Left cardiac atrium (tissue), 4 donors: ENCODE measurements at regions not wholly inside any gene's neighbourhood (a gene's known extent, or its start where the extent isn't known, plus 50 kb on each side); places are given as distances from the start of the nearest gene placed in this dataset.
"Not testable (repeated sequence)": the region's sequence is repeated elsewhere in the genome, so short reads cannot be mapped to it uniquely, and the experiment has no call there.

Experiments
- ATAC-seq, 2 donors: fragments of 200-7000 bp; cut with Tn5 transposase; one replicate each; pipeline ENCODE4 v1.9.1; 2020; ENCODE audit warnings: mild to moderate bottlenecking in 2 of 2, moderate library complexity in 2 of 2
- DNase-seq: peaks from one replicate; pipeline ENCODE4 v3.0.0-alpha.2; 2020
- intact Hi-C, 2 donors: fragments of 100-400 bp; cut with DNase I; formaldehyde crosslinking; loops; one replicate each; pipeline versions ENCODE4 v1.14.1 to v1.15.1; 2022 to 2023
- donor health status: DM: no; HTN: yes; CAD: no.
- donor health status: DM: no; HTN: yes; CAD: no; lungs with severe emphysema.
- donor health status: DM: yes; HTN: yes; CAD: no.
- donor health status: Dilated cardiomyopathy.

DNA sequence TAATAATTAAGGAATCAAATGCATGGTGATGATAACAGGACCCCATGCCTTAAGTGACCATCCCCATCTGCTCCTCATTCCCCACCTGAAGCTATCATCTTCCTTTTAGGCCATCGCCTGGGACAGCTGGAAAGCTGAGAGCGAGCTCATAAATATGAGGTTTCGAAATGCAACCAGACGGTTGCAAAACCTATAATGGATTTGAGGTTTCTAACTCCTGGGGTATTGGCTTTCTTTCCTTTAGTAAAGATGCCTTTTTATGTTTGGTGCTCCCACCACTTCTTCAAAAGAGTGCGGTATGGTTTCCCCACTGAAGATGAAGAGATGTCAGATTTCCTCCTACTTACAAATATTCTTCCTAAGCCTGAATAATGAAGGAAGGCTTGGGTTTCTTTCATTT, 1589.5 kb upstream of the PIK3C3 start:
- intact Hi-C loops = no loop called here
- no peak for ATAC-seq

GRCh38 chr18:40360558-40360957, 1594.5 kb upstream of the PIK3C3 start:
- intact Hi-C loops = no loop called here
- DNase-seq = no peak
- ATAC-seq = no peak

More for the DNA sequence above, 1589.5 kb upstream of the PIK3C3 start:
- DNase-seq = no peak

- ATAC-seq (no peak), DNase-seq (no peak)
- intact Hi-C loops = no loop called here
These were observed 1597.5 kb upstream of the PIK3C3 start for GRCh38 chr18:40357536-40357935.

GRCh38 chr18:40356168-40356567, 1598.9 kb upstream of the PIK3C3 start:
- ATAC-seq = no peak
- DNase-seq = no peak

DNA sequence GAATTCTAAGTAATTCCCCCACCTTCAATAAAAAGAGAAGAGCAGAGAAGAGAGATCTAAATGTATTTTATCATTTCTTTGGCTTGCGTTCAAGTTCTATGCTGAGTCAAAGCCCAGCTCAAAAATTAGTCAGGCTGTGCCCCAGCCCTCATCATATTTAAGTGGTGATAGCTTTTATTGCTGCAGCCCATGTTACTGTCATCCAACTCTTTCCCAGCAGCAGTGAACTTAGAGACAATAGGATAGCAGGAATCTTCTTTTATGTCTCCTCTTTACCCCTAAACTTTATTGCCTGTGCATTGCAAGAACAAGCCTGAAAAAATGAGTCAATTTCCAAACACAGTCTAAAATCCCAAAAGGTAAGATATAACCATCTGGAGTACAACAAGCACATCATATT, 1599.3 kb upstream of the PIK3C3 start:
- intact Hi-C loops = no loop called here
- no peak for DNase-seq
- no peak for ATAC-seq

More at GRCh38 chr18:40356168-40356567, 1598.9 kb upstream of the PIK3C3 start:
- intact Hi-C loops = no loop called here

- DNase-seq (no peak), ATAC-seq (no peak)
- intact Hi-C loops = no loop called here
These were observed 1606.8 kb upstream of the PIK3C3 start for GRCh38 chr18:40348196-40348595.

DNA sequence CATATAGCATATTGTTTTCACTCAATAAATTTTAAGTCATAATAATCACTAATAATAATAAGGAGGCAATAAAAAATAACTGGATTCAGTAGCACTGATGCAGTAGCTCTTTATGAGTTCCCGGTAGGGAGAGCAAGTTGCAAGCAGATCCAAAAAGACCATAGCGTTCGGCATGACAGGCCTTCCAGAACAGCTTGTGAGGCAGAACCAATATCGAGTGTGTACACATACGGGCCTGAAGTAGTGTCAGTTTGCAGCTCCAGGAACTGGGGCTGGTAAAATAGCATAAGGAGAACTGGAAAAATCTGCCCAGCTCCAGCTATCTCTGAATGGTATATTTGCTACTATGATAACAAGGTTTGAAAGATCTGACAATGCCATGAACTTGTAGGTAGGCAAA, 1607.8 kb upstream of the PIK3C3 start:
- DNase-seq (no peak), ATAC-seq (no peak)
- intact Hi-C loops = no loop called here

- intact Hi-C loops = no loop called here
- no peak for DNase-seq
- ATAC-seq = no peak
These were observed 1608.9 kb upstream of the PIK3C3 start for GRCh38 chr18:40346146-40346545.

- intact Hi-C loops = no loop called here
- no peak for ATAC-seq
- DNase-seq = no peak
These were observed 1613.3 kb upstream of the PIK3C3 start for GRCh38 chr18:40341701-40342100.

DNA sequence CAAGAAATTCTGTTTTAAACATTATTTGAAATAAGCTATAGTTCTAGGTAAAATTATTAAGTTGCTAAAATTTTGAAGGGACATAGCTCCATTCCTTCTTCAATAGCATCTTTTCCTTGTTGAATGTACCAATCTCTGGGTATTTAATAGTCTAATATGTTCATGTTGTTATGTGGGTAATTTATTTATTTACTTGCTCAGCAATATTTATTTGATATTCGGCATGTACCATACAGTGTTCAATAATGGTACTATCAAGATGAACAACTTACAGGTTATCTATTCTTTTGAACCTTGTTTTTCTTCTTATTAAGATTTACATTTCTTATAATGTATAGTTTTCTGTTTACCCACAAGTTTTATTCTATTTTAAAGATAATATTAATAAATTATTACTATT, 1616.8 kb upstream of the PIK3C3 start:
- DNase-seq (no peak), ATAC-seq (no peak)

GRCh38 chr18:40326985-40327384, 1628.0 kb upstream of the PIK3C3 start:
- ATAC-seq = no peak
- intact Hi-C loops = no loop called here
- DNase-seq = no peak

More for the DNA sequence above, 1616.8 kb upstream of the PIK3C3 start:
- intact Hi-C loops = no loop called here

DNA sequence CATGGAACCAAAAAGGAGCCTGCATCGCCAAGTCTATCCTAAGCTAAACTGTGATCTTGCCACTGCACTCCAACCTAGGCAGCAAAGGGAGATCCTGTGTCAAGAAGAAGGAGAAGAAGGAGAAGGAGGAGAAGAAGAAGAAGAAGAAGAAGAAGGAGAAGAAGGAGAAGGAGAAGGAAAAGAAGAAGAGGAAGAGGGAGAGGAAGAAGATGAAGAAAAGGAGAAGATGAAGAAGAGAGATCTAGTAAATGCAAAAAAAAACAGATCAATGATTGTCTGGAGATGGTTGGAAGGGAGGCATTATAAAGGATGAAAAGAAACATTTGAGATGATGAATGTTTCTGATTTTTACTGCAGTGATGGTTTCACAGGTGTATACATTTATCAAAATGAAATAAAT, 1629.0 kb upstream of the PIK3C3 start:
- intact Hi-C loops = no loop called here
- DNase-seq (no peak), ATAC-seq (no peak)

GRCh38 chr18:40314199-40314598, 1640.8 kb upstream of the PIK3C3 start:
- ATAC-seq = no peak
- intact Hi-C loops = no loop called here
- no peak for DNase-seq

DNA sequence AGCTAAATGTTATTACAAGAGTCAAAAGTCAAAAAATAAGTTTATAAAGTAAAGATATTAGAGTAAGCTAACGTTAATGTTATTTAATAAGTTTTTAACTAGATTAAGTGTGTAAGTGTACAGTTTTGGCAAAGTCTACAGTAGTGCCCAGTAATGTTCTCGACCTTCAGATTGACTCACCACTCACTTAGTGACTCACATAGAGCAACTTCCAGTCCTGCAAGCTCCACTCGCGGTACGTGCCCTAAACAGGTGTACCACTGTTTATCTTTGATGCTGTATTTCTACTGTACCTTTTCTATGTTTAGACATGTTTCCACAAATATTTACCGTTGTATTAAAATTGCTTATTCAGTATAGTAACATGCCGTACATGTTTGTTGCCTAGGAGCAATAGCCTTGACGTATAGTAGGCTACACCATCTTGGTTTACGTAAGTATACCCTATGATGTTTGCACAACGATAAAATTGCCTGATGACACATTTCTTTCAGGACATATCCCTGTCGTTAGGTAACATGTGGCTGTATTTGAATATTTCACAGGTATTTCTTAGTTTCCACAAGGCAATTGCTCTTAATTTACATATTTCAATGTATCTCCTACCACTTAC, 1641.9 kb upstream of the PIK3C3 start:
- intact Hi-C loops = no loop called here

GRCh38 chr18:40307627-40308026, 1647.4 kb upstream of the PIK3C3 start:
- DNase-seq (no peak), ATAC-seq (no peak)
- intact Hi-C loops = no loop called here

More for the DNA sequence above, 1641.9 kb upstream of the PIK3C3 start:
- ATAC-seq (no peak), DNase-seq (no peak)

GRCh38 chr18:40296717-40297413, 1658.2 kb upstream of the PIK3C3 start:
- DNase-seq = no peak
- intact Hi-C loops = no loop called here

GRCh38 chr18:40292985-40293710, 1661.9 kb upstream of the PIK3C3 start:
- intact Hi-C loops = no loop called here
- no peak for ATAC-seq
- no peak for DNase-seq

More at GRCh38 chr18:40296717-40297413, 1658.2 kb upstream of the PIK3C3 start:
- no peak for ATAC-seq

DNA sequence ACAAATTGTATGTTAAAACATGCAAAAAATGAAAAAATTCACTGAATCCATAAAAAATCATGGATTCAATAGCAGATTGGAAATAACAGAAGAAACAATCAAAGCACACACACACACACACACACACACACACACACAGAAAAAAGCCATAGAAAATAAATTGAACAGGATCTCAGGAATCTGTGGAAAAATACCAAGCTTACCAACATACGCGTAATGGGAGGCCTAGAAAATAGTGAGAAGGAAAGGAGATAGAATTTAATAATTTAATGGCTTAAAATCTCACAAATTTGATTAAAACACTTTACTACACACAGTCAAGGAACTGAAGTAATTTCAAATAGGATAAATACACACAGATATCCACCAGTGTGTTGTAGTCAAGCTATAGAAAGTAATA, 1671.5 kb upstream of the PIK3C3 start:
- no peak for ATAC-seq
- DNase-seq = no peak
- intact Hi-C loops = no loop called here

DNA sequence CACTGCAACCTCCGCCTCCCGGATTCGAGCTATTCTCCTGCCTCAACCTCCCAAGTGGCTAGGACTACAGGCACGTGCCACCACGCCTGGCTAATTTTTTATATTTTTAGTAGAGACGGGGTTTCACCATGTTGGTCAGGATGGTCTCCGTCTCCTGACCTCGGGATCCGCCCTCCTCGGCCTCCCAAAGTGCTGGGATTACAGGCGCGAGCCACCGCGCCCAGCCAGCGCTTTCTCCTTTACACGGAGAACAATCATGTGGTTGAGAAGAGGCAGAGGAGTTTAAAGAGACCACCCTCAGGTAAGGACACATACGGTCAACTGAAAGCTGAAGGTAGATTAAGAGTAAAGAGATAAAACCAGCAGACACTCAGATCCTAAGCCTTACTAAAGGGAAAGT, 1673.7 kb upstream of the PIK3C3 start:
- DNase-seq, intact Hi-C loops, ATAC-seq: not testable (repeated sequence)

GRCh38 chr18:40274618-40275196, 1680.3 kb upstream of the PIK3C3 start:
- DNase-seq (no peak), ATAC-seq (no peak)
- intact Hi-C loops = no loop called here
